ENCODE measurements at regions not wholly inside any gene's neighbourhood (a gene's known extent, or its start where the extent isn't known, plus 50 kb on each side); places are given as distances from the start of the nearest gene placed in this dataset.

- H3K4me3 ChIP-seq (ENCODE audit: low read length) = no peak overlapping the region
- no peak for DNase-seq (ENCODE audit: low read depth)
- no peak for TF ChIP-seq CTCF (conservative IDR thresholded peaks at IDR 0.05; ENCODE audit: low read length)
These were observed 67.9 kb upstream of the PCDH19 start for GRCh38 chrX:100477958-100478357.

GRCh38 chrX:100477467-100477866, 67.4 kb upstream of the PCDH19 start:
- H3K4me3 ChIP-seq (ENCODE audit: low read length) = no peak overlapping the region
- DNase-seq (ENCODE audit: low read depth) = no peak
- TF ChIP-seq CTCF (conservative IDR thresholded peaks at IDR 0.05; ENCODE audit: low read length) = no peak

Measured in AG10803 (cell line).